ENCODE measurements at regions not wholly inside any gene's neighbourhood (a gene's known extent, or its start where the extent isn't known, plus 50 kb on each side); places are given as distances from the start of the nearest gene placed in this dataset.

DNA sequence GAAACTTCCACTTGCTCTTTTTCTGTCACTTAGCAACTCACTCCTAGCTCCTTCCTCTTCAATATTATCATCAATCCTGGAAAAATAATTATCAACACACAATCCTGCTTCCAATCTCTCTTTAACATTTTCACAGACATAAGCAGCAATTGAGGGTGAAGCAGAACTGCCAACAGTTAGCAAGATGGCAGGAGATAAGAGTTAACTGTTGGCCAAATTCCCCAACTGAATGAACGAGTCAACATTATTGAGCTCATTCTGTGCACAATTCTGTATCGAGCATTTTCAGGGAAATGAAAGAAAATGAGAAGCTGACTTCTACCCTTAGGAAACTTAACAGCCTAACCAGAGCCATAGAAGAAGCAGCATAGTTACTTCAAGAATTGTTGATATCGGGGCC is 152.0 kb downstream of the KCNA5 start:
- no peak for DNase-seq (ENCODE audit: low read depth in 2 of 2)

DNA sequence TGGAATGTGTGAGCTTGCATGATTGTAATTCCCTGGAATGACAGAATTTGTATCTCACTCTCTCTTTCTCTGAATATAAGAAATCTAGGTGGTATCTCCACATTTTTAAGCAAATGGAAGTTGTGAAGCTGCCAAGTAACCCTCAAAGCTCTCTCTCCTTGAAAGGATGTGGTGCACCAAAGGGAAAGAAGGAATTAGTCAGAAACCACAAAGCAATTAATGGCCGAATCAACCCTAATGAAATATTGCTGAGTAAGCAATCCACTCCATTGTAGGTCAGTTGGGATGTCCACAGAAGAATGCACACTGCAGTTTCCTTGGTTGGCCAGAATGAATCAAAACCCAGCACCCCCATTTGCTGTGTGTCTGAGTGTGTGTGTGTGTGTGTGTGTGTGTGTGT is 153.5 kb downstream of the KCNA5 start:
- peak; percentile 87 to 89 for DNase-seq (ENCODE audit: low read depth in 2 of 2)

DNA sequence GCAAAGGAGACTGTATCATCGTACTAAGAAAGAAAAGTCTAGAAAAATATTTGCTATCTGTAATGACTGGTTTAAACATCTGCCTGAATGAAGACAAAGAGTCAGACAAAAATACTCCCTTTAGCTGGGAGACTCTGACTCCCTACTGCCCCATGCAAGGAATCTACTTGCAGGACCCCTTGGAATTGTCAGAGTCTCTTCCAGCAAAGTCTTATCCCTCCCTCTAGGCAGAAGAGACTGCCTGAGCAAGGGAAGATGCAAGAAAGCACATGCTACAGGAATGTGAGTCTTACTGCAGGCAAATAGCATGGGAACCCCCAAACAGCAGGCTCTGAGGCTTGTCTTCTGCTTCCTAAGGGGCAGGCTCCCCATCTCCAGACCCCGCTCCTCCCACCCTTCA is 154.0 kb downstream of the KCNA5 start:
- no peak for DNase-seq (ENCODE audit: low read depth in 2 of 2)

DNA sequence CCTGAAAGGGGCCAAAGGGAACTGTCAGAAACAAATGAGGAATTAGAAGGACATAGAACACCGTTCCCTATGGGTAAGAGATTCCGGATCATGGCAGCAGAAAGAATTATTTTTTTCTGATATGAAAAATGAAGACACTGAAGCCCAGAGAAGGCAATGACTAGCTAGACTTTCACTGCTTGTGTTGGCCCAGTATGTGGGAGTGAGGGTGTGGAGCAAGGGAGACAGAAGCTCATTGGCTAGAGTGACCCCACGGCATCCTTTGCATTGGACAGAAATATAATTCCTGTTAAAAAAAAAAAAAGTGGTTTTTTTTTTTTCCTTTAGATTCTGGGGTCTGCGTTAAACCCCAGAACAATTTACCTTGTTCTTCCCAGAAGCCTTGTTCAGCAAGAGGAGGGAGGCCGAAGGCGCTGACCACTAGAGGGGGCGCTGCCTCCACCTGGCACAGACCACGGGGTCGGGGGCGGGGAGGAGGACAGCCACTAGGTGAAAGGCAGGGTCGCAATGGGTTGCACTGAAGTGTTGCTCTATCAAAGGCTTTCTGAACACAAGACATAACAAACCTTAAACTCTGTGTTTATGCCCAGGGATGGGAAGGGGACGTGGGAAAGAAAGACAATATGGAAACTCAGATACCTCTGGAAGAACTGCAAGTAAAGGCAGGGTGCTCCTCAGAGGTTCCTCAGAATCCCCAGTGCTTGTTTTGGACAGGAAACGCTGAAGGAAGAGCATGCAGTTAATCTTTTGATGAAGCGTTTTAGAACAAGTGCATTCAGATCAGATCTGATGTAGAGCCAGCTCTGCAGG is 156.8 kb downstream of the KCNA5 start:
- no peak for DNase-seq (ENCODE audit: low read depth in 2 of 2)

- DNase-seq (ENCODE audit: low read depth in 2 of 2) = peak; percentile 50 to 53
Observed at GRCh38 chr12:5201554-5202218, 158.0 kb downstream of the KCNA5 start.

DNA sequence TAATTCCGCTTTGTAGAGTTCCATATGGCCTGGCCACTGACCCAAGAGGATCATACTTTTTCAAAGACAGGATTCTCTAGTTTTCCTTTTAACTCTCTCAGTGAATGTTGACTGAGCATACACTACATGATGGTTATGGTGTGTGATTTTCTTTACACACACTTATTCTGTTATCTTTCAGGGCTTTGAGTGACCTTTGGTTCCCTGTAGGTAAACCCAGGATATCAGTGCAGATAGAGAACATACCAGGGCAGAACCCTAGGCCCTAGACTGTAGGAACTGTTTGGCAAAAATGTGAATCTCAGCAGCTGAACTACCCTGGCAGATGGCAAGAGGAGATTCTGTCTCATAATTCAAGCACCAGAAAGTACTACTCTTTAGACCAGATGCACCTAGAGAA is 159.6 kb downstream of the KCNA5 start:
- no peak for DNase-seq (ENCODE audit: low read depth in 2 of 2)

- no peak for DNase-seq (ENCODE audit: low read depth in 2 of 2)
Observed at GRCh38 chr12:5203720-5204119, 160.0 kb downstream of the KCNA5 start.

DNA sequence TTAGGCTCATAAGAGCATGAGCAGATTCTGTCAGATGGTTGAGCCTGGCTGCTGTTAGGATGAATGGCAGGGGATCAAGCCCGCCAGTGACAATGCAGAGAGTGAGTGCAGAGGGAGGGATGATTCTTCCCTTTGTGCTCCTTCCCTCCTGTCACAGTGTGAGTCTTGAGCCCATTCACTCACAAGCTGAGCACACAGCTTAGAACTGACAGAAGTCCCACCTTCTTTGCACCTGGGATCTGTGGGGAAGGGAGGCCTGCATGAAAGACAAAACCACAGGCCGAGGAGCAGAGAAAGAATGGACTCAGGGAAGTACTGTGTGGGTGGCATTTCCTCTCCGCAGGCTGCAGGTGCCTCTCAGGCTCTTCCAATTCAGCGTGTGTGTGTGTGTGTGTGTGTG is 160.6 kb downstream of the KCNA5 start:
- no peak for DNase-seq (ENCODE audit: low read depth in 2 of 2)

DNA sequence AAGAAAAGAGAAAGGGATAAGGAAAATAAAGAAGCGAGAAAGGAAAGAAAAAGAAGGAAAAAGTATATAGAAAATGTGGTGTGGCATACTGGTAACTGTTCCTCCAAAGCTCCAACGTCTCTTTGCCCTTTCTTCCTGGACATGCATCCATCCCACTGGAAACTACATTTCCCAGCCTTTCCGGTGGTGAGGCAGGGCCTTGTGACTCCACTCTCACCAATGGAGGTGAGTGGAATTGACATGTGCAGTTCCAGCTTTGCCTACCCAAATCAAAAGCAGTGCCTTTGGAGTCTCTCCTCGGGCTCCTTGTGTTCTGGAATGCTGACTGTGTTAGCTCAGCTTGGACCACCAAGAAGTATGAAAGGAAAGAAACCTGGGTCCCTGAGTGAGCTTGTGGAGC is 161.2 kb downstream of the KCNA5 start:
- DNase-seq (ENCODE audit: low read depth in 2 of 2) = no peak

GRCh38 chr12:5206401-5207175 is 162.9 kb downstream of the KCNA5 start:
- DNase-seq (ENCODE audit: low read depth in 2 of 2) = no peak

DNA sequence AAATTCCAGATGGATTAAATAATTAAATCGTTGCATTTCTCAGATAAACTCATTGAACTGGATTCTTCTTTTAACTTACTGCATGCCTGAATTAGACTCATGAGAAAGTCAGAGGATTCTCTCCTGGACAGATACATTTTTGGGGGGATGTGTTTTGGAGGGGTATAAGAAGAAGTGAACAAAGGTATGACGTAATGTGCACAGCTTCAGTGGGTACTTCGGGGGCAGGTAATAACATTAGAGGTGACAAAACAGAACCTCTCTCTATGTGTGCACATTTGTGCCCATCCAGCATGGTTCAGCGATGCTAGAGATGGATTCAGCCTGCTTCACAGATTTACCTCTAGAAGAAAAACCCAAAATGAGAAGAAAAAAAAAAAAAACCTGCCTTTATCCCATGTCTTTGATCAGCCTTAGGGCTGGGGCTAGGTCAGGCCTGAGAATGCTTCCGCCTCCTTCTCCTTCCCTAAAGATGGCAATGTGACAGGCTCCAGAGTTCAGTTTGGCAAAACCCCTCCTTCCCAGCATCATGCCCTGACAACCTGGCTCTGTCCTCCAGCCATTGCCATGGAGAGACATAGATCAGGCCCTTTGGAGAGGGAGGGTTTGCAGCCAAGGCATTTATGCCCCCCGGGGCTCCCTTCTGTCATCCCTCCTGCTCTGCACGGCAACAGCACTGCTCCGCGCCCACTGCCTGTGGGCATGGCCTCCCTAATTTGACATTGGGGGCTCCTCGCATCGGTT is 166.7 kb downstream of the KCNA5 start:
- no peak for DNase-seq (ENCODE audit: low read depth in 2 of 2)

DNA sequence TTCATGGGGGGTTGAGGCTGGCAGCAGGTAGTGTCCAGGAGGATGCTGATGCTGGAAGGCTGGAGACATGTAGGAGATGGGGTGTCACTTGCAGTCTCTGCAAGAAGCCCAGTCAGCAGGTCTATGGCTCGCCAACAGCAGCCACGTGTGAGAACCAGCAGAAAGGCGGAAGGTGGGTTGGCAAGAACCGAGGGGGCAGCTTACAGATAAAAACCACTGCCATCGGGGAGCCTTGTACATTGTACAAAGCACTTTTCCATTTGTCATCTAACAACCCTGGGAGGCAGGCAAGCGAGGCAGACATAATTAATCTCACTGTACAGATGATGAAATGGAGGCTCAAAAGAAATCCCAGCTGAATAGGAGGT is 167.2 kb downstream of the KCNA5 start:
- no peak for DNase-seq (ENCODE audit: low read depth in 2 of 2)

DNA sequence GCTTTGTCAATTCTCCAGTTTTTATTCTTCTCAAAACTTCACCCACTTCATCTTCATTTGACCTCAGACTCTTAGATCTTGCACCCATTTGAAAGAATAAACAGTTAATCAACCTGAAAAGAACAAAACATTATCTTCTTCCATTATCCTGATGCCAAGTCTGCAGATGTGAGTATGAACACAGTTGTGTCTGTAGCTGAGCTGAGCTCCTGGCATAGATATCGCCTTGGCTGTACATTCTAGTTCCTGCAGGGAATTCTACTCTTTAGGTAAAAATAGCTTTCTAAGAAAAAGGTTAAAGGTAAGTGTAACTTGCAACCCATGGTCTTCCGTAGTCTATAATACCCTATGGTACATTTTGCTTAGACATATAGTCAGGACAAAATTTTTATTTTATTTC is 169.7 kb downstream of the KCNA5 start:
- no peak for DNase-seq (ENCODE audit: low read depth in 2 of 2)

DNA sequence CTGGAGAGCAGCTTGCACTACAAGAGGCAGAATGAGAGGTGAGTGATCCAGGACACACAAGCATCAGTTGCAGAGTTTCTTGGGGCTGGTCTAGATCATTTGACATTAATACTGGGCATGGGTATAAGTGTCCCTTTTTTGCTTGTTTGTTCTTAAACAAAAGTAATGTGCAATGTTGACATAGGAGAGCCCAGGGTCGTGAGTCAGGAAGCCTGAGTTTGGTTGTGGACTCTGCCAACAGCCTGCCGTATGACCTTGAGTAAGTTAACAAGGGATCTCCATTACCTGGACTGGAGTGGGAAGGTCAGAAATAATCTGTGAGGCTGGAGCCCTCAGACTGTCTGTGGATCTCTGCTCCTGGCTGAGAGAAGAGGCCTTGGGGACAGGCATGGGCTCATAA is 170.3 kb downstream of the KCNA5 start:
- no peak for DNase-seq (ENCODE audit: low read depth in 2 of 2)

GRCh38 chr12:5217936-5218335 is 174.3 kb downstream of the KCNA5 start:
- DNase-seq (ENCODE audit: low read depth in 2 of 2) = no peak

DNA sequence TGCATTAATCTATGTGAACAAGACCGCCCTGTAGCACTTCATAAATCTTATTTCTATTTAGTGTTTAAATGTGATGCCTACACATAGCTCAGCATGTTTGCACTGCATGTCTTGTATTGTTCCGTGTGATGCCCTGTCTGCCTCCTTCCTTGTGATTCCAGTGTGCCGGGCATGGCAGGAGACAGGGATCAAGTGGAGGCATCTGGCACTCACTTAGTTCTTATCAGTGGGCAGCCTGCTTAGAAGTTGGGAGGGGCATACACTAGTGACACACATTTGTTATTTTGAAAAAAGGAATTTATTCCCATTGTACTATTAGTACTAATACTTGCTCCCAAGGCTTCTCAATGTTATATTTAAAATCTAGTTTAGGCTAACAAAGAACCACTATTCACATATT is 176.4 kb downstream of the KCNA5 start:
- no peak for DNase-seq (ENCODE audit: low read depth in 2 of 2)

DNA sequence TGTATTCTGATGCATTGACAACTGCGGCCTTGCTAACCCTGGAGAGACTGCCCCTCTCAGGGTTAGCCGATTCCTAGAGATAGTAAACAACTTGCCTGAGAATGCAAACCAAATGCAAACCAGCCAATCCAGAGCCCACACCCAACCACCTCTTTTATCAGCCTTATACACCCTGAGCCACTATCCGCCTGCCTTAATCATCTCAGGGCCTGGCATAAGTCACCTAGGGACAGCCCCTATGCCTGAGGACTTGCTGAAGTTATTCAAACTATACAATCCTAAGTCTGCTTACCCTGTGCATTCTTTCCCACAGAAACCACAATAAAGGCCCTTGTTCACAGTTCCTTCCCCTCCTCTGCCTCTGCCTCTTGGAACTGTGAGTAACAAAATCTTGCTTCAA is 177.2 kb downstream of the KCNA5 start:
- DNase-seq (ENCODE audit: low read depth in 2 of 2) = no peak

DNA sequence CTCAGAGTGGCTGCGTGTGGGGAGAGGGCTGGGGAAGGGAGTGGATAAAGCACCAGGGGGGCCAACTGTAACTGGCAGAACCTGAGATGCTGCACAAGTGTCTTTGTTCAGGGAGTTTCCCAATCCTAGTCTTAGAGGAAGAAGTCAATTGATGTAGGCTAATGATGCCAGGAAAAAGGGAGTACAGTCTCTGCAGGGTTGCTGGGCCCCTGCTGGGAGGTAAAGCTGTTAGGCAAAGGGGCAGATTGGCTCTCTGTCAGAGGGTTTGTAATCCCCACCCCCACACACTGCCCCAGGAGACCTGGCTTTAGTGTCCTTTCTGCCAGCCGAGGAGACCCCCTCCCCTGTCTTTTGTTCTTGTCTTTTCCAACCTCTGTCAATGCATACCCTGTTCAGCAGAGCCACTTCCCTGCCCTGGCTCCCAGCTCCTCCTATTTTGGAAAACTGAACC is 178.4 kb downstream of the KCNA5 start:
- DNase-seq (ENCODE audit: low read depth in 2 of 2) = no peak

DNA sequence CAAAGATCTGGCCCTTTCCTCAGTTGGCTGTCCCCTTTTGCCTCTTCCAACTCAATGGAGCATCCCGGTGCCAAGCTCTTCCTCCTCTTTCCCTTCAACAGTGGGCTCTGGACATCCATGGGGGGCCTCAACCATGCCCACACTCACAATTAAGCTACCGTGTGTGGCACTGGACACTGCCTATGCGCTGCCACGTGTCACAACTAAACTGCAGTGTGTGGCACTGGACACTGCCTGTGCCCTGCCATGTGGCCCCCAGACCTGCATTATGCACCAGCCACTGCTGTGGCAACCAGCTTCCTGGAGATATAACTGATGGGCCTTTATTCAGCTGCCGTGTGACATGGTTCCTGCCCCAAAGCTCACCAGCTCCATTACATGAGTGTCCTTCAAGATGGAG is 179.1 kb downstream of the KCNA5 start:
- DNase-seq (ENCODE audit: low read depth in 2 of 2) = no peak

- no peak for DNase-seq (ENCODE audit: low read depth in 2 of 2)
Observed at GRCh38 chr12:5223881-5224280, 180.2 kb downstream of the KCNA5 start.

GRCh38 chr12:5226581-5226980 is 182.9 kb downstream of the KCNA5 start:
- no peak for DNase-seq (ENCODE audit: low read depth in 2 of 2)

All from fibroblast of skin of left biceps (primary cell).